GM23338 (cell line): ENCODE measurements at regions not wholly inside any gene's neighbourhood (a gene's known extent, or its start where the extent isn't known, plus 50 kb on each side); places are given as distances from the start of the nearest gene placed in this dataset.

Experiments
- ATAC-seq: fragments of 200-7000 bp; cut with Tn5 transposase; 3 replicates; pipeline ENCODE4 v1.9.1; 2020
- DNase-seq: peaks from one replicate; pipeline ENCODE4 v3.0.0-alpha.2; 2015; ENCODE audit warnings: low spot score
- H2AFZ ChIP-seq: fragments of 200-600 bp; sonication (generic); 2 replicates; pipeline ENCODE4 v1.8.0; 2016; ENCODE audit warnings: antibody characterized with exemption, mild to moderate bottlenecking, moderate library complexity
- H3F3A ChIP-seq: fragments of 200-600 bp; sonication (generic); replicated peaks from 2 replicates; pipeline ENCODE4 v1.8.0; 2017; ENCODE audit warnings: antibody characterized with exemption, mixed run types, low read depth
- H3K27ac ChIP-seq: fragments of 200-600 bp; sonication (generic); 2 replicates; pipeline ENCODE4 v1.6.1; 2016; ENCODE audit warnings: low read depth
- H3K27me3 ChIP-seq: fragments of 200-600 bp; sonication (generic); 2 replicates; pipeline ENCODE4 v1.8.0; 2016; ENCODE audit warnings: mild to moderate bottlenecking, mixed run types, moderate library complexity; ENCODE audit not compliant: insufficient read depth
- H3K36me3 ChIP-seq: fragments of 200-600 bp; sonication (generic); 2 replicates; pipeline ENCODE4 v1.8.0; 2016; ENCODE audit warnings: mild to moderate bottlenecking; ENCODE audit not compliant: insufficient read depth
- H3K4me1 ChIP-seq: fragments of 200-600 bp; sonication (generic); 2 replicates; pipeline ENCODE4 v1.8.0; 2016; ENCODE audit warnings: mild to moderate bottlenecking, moderate library complexity; ENCODE audit not compliant: insufficient read depth
- H3K4me2 ChIP-seq: fragments of 200-600 bp; sonication (generic); 2 replicates; pipeline ENCODE4 v1.7.1; 2017; ENCODE audit warnings: mixed run types
- H3K4me3 ChIP-seq: fragments of 200-600 bp; sonication (generic); 2 replicates; pipeline ENCODE4 v1.6.1; 2016; ENCODE audit warnings: mixed run types
- H3K79me2 ChIP-seq: fragments of 200-600 bp; sonication (generic); replicated peaks from 2 replicates; pipeline ENCODE4 v1.8.0; 2017; ENCODE audit warnings: mild to moderate bottlenecking; ENCODE audit not compliant: insufficient read depth
- H3K9me2 ChIP-seq: fragments of 200-600 bp; sonication (generic); 2 replicates; pipeline ENCODE4 v1.8.0; 2017; ENCODE audit not compliant: insufficient read depth
- H4K20me1 ChIP-seq: fragments of 200-600 bp; sonication (generic); replicated peaks from 2 replicates; pipeline ENCODE4 v1.8.0; 2017; ENCODE audit warnings: mild to moderate bottlenecking; ENCODE audit not compliant: insufficient read depth
- H3K27ac Mint-ChIP-seq: 2 replicates; pipeline ENCODE4 v1.8.0; 2020; ENCODE audit warnings: inconsistent platforms, mild to moderate bottlenecking, moderate library complexity, mixed read lengths
- H3K27me3 Mint-ChIP-seq: 3 replicates; pipeline ENCODE4 v1.8.0; 2022; ENCODE audit warnings: low read depth, mild to moderate bottlenecking, moderate library complexity, mixed read lengths, inconsistent platforms; ENCODE audit not compliant: insufficient read depth, poor library complexity
- H3K36me3 Mint-ChIP-seq: 3 replicates; pipeline ENCODE4 v1.8.0; 2021; ENCODE audit warnings: low read depth, mild to moderate bottlenecking, inconsistent platforms, moderate library complexity, mixed read lengths
- H3K4me1 Mint-ChIP-seq: 3 replicates; pipeline ENCODE4 v1.8.0; 2020; ENCODE audit warnings: mild to moderate bottlenecking, inconsistent platforms, mixed read lengths
- H3K4me3 Mint-ChIP-seq: 3 replicates; pipeline ENCODE4 v1.8.0; 2021; ENCODE audit warnings: moderate library complexity, mild to moderate bottlenecking, inconsistent platforms, mixed read lengths
- H3K9me3 Mint-ChIP-seq: 3 replicates; pipeline ENCODE4 v1.8.0; 2020; ENCODE audit warnings: moderate library complexity, mild to moderate bottlenecking, inconsistent platforms, mixed read lengths
- CREB1 ChIP-seq: fragments of 250-450 bp; sonication (Bioruptor Pico); IDR thresholded peaks from 2 replicates; pipeline ENCODE4 v1.5.0; 2020; ENCODE audit warnings: low read depth, mild to moderate bottlenecking, moderate library complexity
- ETS1 ChIP-seq: IDR thresholded peaks from 2 replicates; pipeline ENCODE4 v1.6.1; 2016; ENCODE audit warnings: antibody characterized with exemption
- EZH2 ChIP-seq: fragments of 200-600 bp; sonication (generic); IDR thresholded peaks from one replicate; pipeline ENCODE4 v1.8.0; 2017; ENCODE audit warnings: antibody characterized with exemption, mild to moderate bottlenecking, low read depth; ENCODE audit not compliant: unreplicated experiment
- EZH2phosphoT487 ChIP-seq: fragments of 200-600 bp; sonication (generic); IDR thresholded peaks from one replicate; pipeline ENCODE4 v1.8.1; 2018; ENCODE audit warnings: antibody characterized with exemption; ENCODE audit not compliant: unreplicated experiment
- NANOG ChIP-seq: IDR thresholded peaks from 2 replicates; pipeline ENCODE4 v1.6.1; 2016; ENCODE audit warnings: antibody characterized with exemption, borderline replicate concordance
- POLR2AphosphoS5 ChIP-seq: IDR thresholded peaks from 2 replicates; pipeline ENCODE4 v1.6.1; 2016; ENCODE audit warnings: antibody characterized with exemption, low read depth
- REST ChIP-seq: IDR thresholded peaks from one replicate; pipeline ENCODE4 v1.6.1; 2018; ENCODE audit warnings: antibody characterized with exemption; ENCODE audit not compliant: unreplicated experiment
- STAT1 ChIP-seq: IDR thresholded peaks from one replicate; pipeline ENCODE4 v1.6.1; 2016; ENCODE audit warnings: antibody characterized with exemption; ENCODE audit not compliant: unreplicated experiment
- ZNF114 ChIP-seq: fragments of 250-450 bp; sonication (Bioruptor Pico); IDR thresholded peaks from 2 replicates; pipeline ENCODE4 v1.5.0; 2020; ENCODE audit warnings: mild to moderate bottlenecking, moderate library complexity
- ZNF331 ChIP-seq: fragments of 250-450 bp; sonication (Bioruptor Pico); IDR thresholded peaks from 2 replicates; pipeline ENCODE4 v1.5.0; 2020; ENCODE audit warnings: low read depth, mild to moderate bottlenecking, moderate library complexity
- ZNF462 ChIP-seq: fragments of 250-450 bp; sonication (Bioruptor Pico); IDR thresholded peaks from 2 replicates; pipeline ENCODE4 v1.5.0; 2020; ENCODE audit warnings: mild to moderate bottlenecking, moderate library complexity

DNA sequence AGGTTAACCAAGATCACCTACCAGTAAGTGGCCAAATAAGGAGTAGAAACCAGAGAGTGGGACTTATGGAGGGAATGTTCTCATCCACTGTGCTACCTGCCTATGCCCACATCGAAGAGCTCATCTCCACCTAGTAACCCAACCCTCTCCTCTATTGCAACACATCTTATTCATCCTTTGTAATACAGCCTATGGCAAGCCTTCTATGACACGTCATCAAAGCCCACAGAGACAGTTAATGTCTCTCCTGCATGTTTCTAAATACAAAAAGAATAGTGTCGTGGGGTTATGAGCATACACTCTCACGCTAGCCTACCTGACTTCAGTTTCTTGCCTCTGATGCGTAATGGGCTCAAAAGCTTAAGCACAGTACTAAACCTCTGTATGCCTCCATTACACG is 1158.1 kb upstream of the TENM4 start:
- ATAC-seq (no peak), DNase-seq (no peak)
- no peaks in the 10 kb centered on the region for H3K27me3 Mint-ChIP-seq
- Histone ChIP-seq H3K79me2 (no peaks in the 10 kb centered on the region), H3F3A (no peaks in the 10 kb centered on the region), H3K36me3 (no peaks in the 10 kb centered on the region), H3K27me3 (no peaks in the 10 kb centered on the region), H3K27ac (no peak overlapping the region), H2AFZ (no peak overlapping the region), H3K4me1 (no peaks in the 10 kb centered on the region; the same call in 1 of the 2 replicates), H3K4me2 (no peak overlapping the region), H4K20me1 (no peaks in the 10 kb centered on the region), H3K9me2 (no peaks in the 10 kb centered on the region), H3K4me3 (no peak overlapping the region)
- TF ChIP-seq POLR2AphosphoS5 (no peak), EZH2phosphoT487 (no peak), EZH2 (no peak), ZNF114 (no peak), ZNF331 (no peak), NANOG (no peak), ETS1 (no peak), ZNF462 (CRISPR knock-in tag) (no peak), STAT1 (no peak), REST (no peak), CREB1 (no peak)
- peaks cover 5% of the 10 kb centered on the region; the same call in 2 of the 3 replicates for H3K4me1 Mint-ChIP-seq
- no peak overlapping the region for H3K4me3 Mint-ChIP-seq
- no peak overlapping the region for H3K27ac Mint-ChIP-seq
- no peaks in the 10 kb centered on the region for H3K36me3 Mint-ChIP-seq
- no peaks in the 10 kb centered on the region for H3K9me3 Mint-ChIP-seq
